ENCODE measurements at regions not wholly inside any gene's neighbourhood (a gene's known extent, or its start where the extent isn't known, plus 50 kb on each side); places are given as distances from the start of the nearest gene placed in this dataset.

DNA sequence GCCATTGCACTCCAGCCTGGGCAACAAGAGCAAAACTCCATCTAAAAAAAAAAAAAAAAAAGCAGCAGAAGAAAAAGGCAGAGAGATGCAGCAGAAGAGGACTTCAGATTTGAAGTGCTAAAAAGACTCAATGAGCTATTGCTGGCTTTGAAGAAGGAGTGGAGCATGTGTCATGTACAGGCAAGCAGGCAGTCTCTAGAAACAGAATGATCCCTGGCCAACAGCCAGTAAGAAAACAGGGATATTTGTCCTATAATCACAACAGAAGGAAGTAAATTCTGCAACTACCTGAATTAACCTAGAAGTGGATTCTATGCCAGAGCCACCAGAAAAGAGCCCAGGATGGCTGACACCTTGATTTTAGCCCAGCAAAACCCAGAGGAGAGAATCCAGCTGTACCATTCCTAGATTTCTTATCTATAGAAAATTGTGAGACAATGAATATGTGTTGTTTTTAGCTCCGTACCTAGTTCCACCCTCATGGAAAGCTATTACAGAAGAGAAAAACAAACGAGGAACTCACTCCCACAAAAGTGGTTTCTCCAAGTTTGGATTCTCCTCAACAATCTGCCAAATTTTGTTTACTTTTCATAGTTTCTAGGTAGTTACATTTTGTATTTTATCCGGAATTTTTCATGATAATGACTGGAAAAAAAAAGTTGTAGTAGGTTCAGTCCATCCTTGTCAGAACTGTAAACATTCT lies 198.2 kb upstream of the GNAI1 start:
- no peak for DNase-seq (ENCODE audit: low spot score)
- TF ChIP-seq USF2 (CRISPR knock-in tag; IDR thresholded peaks at IDR 0.05) (no peak), MXD4 (CRISPR knock-in tag; IDR thresholded peaks at IDR 0.05; ENCODE audit: borderline replicate concordance) (no peak), TCF7 (CRISPR knock-in tag; IDR thresholded peaks at IDR 0.05; ENCODE audit: low read depth) (no peak), ZNF232 (CRISPR knock-in tag; IDR thresholded peaks at IDR 0.05) (no peak), FOXP4 (CRISPR knock-in tag; IDR thresholded peaks at IDR 0.05) (no peak), ETV6 (CRISPR knock-in tag; IDR thresholded peaks at IDR 0.05) (no peak), GTF2I (CRISPR knock-in tag; conservative IDR thresholded peaks at IDR 0.05) (no peak), OVOL2 (CRISPR knock-in tag; IDR thresholded peaks at IDR 0.05; ENCODE audit: borderline replicate concordance) (no peak), ZMAT4 (CRISPR knock-in tag; IDR thresholded peaks at IDR 0.05) (no peak), ZNF532 (CRISPR knock-in tag; IDR thresholded peaks at IDR 0.05; ENCODE audit: borderline replicate concordance) (no peak), SMAD3 (CRISPR knock-in tag; IDR thresholded peaks at IDR 0.05; ENCODE audit: borderline replicate concordance) (no peak), ATF3 (CRISPR knock-in tag; conservative IDR thresholded peaks at IDR 0.05) (no peak), ATF2 (CRISPR knock-in tag; IDR thresholded peaks at IDR 0.05; ENCODE audit: borderline replicate concordance, low read depth) (no peak)
- TF ChIP-seq, protein P1, sequence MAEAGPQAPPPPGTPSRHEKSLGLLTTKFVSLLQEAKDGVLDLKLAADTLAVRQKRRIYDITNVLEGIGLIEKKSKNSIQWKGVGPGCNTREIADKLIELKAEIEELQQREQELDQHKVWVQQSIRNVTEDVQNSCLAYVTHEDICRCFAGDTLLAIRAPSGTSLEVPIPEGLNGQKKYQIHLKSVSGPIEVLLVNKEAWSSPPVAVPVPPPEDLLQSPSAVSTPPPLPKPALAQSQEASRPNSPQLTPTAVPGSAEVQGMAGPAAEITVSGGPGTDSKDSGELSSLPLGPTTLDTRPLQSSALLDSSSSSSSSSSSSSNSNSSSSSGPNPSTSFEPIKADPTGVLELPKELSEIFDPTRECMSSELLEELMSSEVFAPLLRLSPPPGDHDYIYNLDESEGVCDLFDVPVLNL (CRISPR knock-in tag; IDR thresholded peaks at IDR 0.05; ENCODE audit: borderline replicate concordance, low read depth): no peak
- TF ChIP-seq, protein P2, sequence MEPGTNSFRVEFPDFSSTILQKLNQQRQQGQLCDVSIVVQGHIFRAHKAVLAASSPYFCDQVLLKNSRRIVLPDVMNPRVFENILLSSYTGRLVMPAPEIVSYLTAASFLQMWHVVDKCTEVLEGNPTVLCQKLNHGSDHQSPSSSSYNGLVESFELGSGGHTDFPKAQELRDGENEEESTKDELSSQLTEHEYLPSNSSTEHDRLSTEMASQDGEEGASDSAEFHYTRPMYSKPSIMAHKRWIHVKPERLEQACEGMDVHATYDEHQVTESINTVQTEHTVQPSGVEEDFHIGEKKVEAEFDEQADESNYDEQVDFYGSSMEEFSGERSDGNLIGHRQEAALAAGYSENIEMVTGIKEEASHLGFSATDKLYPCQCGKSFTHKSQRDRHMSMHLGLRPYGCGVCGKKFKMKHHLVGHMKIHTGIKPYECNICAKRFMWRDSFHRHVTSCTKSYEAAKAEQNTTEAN (CRISPR knock-in tag; IDR thresholded peaks at IDR 0.05): no peak
- TF ChIP-seq, protein P3, sequence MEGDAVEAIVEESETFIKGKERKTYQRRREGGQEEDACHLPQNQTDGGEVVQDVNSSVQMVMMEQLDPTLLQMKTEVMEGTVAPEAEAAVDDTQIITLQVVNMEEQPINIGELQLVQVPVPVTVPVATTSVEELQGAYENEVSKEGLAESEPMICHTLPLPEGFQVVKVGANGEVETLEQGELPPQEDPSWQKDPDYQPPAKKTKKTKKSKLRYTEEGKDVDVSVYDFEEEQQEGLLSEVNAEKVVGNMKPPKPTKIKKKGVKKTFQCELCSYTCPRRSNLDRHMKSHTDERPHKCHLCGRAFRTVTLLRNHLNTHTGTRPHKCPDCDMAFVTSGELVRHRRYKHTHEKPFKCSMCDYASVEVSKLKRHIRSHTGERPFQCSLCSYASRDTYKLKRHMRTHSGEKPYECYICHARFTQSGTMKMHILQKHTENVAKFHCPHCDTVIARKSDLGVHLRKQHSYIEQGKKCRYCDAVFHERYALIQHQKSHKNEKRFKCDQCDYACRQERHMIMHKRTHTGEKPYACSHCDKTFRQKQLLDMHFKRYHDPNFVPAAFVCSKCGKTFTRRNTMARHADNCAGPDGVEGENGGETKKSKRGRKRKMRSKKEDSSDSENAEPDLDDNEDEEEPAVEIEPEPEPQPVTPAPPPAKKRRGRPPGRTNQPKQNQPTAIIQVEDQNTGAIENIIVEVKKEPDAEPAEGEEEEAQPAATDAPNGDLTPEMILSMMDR (IDR thresholded peaks at IDR 0.05): no peak
- TF ChIP-seq, protein P4, sequence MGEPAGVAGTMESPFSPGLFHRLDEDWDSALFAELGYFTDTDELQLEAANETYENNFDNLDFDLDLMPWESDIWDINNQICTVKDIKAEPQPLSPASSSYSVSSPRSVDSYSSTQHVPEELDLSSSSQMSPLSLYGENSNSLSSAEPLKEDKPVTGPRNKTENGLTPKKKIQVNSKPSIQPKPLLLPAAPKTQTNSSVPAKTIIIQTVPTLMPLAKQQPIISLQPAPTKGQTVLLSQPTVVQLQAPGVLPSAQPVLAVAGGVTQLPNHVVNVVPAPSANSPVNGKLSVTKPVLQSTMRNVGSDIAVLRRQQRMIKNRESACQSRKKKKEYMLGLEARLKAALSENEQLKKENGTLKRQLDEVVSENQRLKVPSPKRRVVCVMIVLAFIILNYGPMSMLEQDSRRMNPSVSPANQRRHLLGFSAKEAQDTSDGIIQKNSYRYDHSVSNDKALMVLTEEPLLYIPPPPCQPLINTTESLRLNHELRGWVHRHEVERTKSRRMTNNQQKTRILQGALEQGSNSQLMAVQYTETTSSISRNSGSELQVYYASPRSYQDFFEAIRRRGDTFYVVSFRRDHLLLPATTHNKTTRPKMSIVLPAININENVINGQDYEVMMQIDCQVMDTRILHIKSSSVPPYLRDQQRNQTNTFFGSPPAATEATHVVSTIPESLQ (CRISPR knock-in tag; IDR thresholded peaks at IDR 0.05): no peak
- CTCF ChIA-PET: no interaction called here

More for the DNA sequence above, 198.2 kb upstream of the GNAI1 start:
- POLR2A ChIA-PET: interaction anchor here (0.7 to 1.0 kb wide), 2 partner anchors 36 to 470 kb away, joined by 3 to 4 read pairs; no protein-coding TSS in a partner anchor
- no peaks in the 10 kb centered on the region for H3K27me3 Mint-ChIP-seq (ENCODE audit: low read depth)
- H3K27ac Mint-ChIP-seq: no peak overlapping the region
- no peaks in the 10 kb centered on the region for H3K4me1 Mint-ChIP-seq
- H3K9me3 Mint-ChIP-seq: peaks cover 8% of the 10 kb centered on the region
- H3K4me3 Mint-ChIP-seq: no peak overlapping the region
- no peaks in the 10 kb centered on the region for H3K36me3 Mint-ChIP-seq
- ATAC-seq: no peak
